ENCODE measurements at regions not wholly inside any gene's neighbourhood (a gene's known extent, or its start where the extent isn't known, plus 50 kb on each side); places are given as distances from the start of the nearest gene placed in this dataset.

DNA sequence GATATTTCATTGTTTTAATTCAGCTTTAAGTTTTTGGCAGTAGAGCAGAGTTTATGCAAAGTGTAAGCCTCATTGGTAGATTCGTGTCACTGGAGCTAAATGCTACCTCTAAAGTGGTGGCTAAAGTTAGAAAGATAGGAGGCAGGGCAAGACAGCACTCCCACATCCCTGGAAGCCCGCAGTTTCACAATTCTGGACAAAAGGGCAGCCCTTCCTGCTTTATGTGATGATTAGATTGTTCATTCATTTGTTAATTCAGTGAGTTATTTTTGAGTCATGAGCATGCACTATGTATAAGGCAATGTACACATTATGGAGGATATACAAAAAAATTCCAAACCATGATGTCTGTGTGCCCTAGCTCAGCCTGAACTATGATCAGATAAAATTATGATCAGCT is 52.1 kb upstream of the EIF3M start:
- Histone ChIP-seq H3K4me3 (no peak overlapping the region), H3K27me3 (no peaks in the 10 kb centered on the region), H3K36me3 (no peaks in the 10 kb centered on the region), H3K4me1 (no peaks in the 10 kb centered on the region), H3K9me3 (no peaks in the 10 kb centered on the region), H3K27ac (no peak overlapping the region)
- TF ChIP-seq, protein P1, sequence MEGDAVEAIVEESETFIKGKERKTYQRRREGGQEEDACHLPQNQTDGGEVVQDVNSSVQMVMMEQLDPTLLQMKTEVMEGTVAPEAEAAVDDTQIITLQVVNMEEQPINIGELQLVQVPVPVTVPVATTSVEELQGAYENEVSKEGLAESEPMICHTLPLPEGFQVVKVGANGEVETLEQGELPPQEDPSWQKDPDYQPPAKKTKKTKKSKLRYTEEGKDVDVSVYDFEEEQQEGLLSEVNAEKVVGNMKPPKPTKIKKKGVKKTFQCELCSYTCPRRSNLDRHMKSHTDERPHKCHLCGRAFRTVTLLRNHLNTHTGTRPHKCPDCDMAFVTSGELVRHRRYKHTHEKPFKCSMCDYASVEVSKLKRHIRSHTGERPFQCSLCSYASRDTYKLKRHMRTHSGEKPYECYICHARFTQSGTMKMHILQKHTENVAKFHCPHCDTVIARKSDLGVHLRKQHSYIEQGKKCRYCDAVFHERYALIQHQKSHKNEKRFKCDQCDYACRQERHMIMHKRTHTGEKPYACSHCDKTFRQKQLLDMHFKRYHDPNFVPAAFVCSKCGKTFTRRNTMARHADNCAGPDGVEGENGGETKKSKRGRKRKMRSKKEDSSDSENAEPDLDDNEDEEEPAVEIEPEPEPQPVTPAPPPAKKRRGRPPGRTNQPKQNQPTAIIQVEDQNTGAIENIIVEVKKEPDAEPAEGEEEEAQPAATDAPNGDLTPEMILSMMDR (IDR thresholded peaks at IDR 0.05), result no peak
- no peak for TF ChIP-seq POLR2A (IDR thresholded peaks at IDR 0.05)
- WGBS, 4 donors, result 6 to 26% (median 14%) methylated on average over 2 of the region's 2 CpGs
- intact Hi-C loops (cut with DNase I), result no loop called here
- DNase-seq (no peak), ATAC-seq (no peak)

DNA sequence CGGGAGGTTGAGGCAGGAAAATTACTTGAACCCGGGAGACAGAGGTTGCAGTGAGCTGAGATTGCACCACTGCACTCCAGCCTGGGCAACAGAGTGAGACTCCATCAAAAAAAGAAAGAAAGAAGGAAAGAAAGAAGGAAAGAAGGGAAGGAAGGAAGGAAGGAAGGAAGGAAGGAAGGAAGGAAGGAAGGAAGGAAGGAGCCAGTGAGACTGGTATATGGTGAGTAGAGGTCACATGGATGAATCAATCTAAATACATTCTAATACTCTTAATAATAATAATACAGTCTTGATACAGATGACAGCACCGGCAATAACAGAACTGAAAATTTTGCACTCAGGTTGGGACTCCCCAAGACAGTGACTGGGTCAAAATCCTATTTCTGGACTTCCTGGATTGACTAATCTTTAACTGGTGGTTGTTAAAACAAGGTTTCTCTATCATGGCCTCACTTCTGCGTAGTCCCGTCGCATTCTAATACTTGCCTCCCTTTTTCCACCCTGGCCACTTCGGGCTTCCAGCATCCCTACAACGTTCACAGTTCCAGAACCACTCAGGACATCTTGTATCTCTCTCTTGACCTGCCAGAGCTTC is 53.5 kb upstream of the EIF3M start:
- intact Hi-C loops (cut with DNase I), result no loop called here
- TF ChIP-seq POLR2A (IDR thresholded peaks at IDR 0.05), result no peak
- TF ChIP-seq, protein P1 (IDR thresholded peaks at IDR 0.05), result no peak
- no peak for DNase-seq
- Histone ChIP-seq H3K9me3 (no peaks in the 10 kb centered on the region), H3K4me1 (no peaks in the 10 kb centered on the region), H3K27me3 (no peaks in the 10 kb centered on the region), H3K27ac (no peak overlapping the region), H3K36me3 (no peaks in the 10 kb centered on the region), H3K4me3 (no peak overlapping the region)
- 88 to 94% (median 93%) methylated on average over 8 of the region's 8 CpGs for WGBS, 4 donors
- no peak for ATAC-seq

DNA sequence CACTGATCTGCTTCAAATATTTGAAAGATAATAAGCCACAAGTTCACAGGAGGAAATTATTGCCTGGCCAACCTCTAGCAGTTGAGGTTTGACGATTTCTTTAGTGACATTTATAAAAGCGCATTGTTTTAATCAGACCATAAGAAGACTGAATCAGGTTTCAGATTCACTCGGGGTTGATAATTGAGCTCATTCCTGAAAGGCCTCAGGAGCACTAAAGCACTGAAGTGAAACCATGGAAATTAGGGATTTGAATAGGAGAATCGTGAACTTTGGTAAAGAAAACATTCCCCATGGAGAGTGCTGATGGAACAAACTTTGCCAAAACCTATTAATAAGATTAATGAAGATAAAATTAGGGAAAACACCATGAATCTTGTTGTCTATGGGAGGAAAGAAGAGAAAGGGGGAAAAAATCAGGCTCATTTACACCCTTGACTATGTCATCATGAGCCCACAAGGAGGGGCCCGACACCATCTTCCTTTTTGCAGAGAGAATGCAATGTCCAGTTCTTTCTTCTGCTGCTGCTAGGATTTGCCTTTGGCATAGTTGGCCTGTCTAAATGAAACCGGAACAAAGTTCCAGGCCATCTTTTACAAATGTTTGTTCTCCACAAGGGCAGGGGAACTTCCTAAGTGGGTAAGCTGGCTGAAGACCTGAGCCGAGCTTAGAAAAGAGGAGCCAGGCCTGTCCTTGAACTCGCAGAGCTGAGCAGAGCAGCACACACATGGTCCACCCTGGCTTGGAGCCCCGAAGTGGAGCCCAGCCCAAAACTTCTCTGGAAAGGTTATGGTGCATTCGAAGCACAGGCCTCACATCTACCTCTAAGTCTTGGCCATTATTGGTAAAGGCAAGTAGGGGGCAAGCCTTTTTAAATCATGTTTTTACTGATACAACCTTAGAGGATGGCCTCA is 56.1 kb upstream of the EIF3M start:
- TF ChIP-seq, protein P1 (IDR thresholded peaks at IDR 0.05), result no peak
- no peak for TF ChIP-seq POLR2A (IDR thresholded peaks at IDR 0.05)
- DNase-seq, result no peak
- Histone ChIP-seq H3K4me3 (no peak overlapping the region), H3K27ac (no peak overlapping the region), H3K4me1 (no peaks in the 10 kb centered on the region), H3K9me3 (peaks cover 0 to 4% (median 0%) of the 10 kb centered on the region in 12 donors), H3K27me3 (no peaks in the 10 kb centered on the region), H3K36me3 (no peaks in the 10 kb centered on the region)
- WGBS, 4 donors, result 77 to 82% (median 79%) methylated on average over 10 of the region's 10 CpGs
- ATAC-seq, result no peak
- intact Hi-C loops (cut with DNase I), result no loop called here

DNA sequence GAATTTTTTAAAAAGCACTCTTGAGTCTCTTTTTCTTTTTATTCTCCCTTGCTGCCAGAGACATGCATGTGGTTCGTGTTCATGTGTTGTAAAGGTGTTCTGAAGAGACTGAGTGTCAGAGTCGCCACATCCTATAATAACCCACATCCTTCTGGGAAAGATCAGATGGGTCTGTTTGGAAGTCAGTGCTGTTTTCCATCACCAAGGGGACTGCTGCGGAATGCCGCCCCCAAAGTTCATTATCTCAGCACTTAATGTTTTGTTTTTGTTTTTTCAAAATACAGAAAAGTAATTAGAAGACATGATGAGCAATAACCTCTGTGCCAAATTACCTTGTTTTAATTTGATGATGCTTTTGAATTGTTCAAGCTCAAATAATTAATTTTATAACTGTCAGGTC is 56.9 kb upstream of the EIF3M start:
- Histone ChIP-seq H3K27ac (no peak overlapping the region), H3K4me1 (no peaks in the 10 kb centered on the region), H3K9me3 (peaks cover 0 to 4% (median 0%) of the 10 kb centered on the region in 12 donors), H3K36me3 (no peaks in the 10 kb centered on the region), H3K4me3 (no peak overlapping the region), H3K27me3 (no peaks in the 10 kb centered on the region)
- 50 to 61% (median 52%) methylated on average over 4 of the region's 4 CpGs for WGBS, 4 donors
- intact Hi-C loops (cut with DNase I), result no loop called here
- DNase-seq (no peak), ATAC-seq (no peak)
- TF ChIP-seq, protein P1 (IDR thresholded peaks at IDR 0.05), result no peak
- no peak for TF ChIP-seq POLR2A (IDR thresholded peaks at IDR 0.05)
